Osteocyte (in vitro differentiated cells): ENCODE measurements at regions not wholly inside any gene's neighbourhood (a gene's known extent, or its start where the extent isn't known, plus 50 kb on each side); places are given as distances from the start of the nearest gene placed in this dataset.

Experiments used
- DNase-seq: peaks from one replicate; pipeline ENCODE4 v3.0.0; 2021; ENCODE audit warnings: mixed read lengths; ENCODE audit not compliant: unreplicated experiment; ENCODE audit errors: extremely low spot score
- H3K27ac Mint-ChIP-seq: one replicate; pipeline ENCODE4 v1.8.0; 2021; ENCODE audit warnings: mild to moderate bottlenecking, mixed read lengths; ENCODE audit not compliant: unreplicated experiment
- H3K27me3 Mint-ChIP-seq: one replicate; pipeline ENCODE4 v1.8.0; 2021; ENCODE audit warnings: mixed read lengths; ENCODE audit not compliant: unreplicated experiment
- H3K36me3 Mint-ChIP-seq: one replicate; pipeline ENCODE4 v1.8.0; 2021; ENCODE audit warnings: mixed read lengths; ENCODE audit not compliant: unreplicated experiment
- H3K4me1 Mint-ChIP-seq: one replicate; pipeline ENCODE4 v1.8.0; 2021; ENCODE audit warnings: mixed read lengths; ENCODE audit not compliant: unreplicated experiment
- H3K4me3 Mint-ChIP-seq: one replicate; pipeline ENCODE4 v1.8.0; 2021; ENCODE audit warnings: mild to moderate bottlenecking, moderate library complexity, mixed read lengths; ENCODE audit not compliant: unreplicated experiment
- H3K9me3 Mint-ChIP-seq: one replicate; pipeline ENCODE4 v1.8.0; 2021; ENCODE audit warnings: mixed read lengths; ENCODE audit not compliant: unreplicated experiment
- CTCF ChIP-seq: fragments of 200-600 bp; sonication (generic); IDR thresholded peaks from 2 replicates; pipeline ENCODE4 v1.5.0; 2021; ENCODE audit warnings: antibody characterized with exemption, mild to moderate bottlenecking, moderate library complexity

- H3K27me3 Mint-ChIP-seq, result no peaks in the 10 kb centered on the region
- no peaks in the 10 kb centered on the region for H3K36me3 Mint-ChIP-seq
- DNase-seq, result no peak
- H3K9me3 Mint-ChIP-seq, result no peaks in the 10 kb centered on the region
- peaks cover 1% of the 10 kb centered on the region for H3K4me1 Mint-ChIP-seq
- H3K27ac Mint-ChIP-seq, result no peak overlapping the region
- TF ChIP-seq CTCF, result no peak
- H3K4me3 Mint-ChIP-seq, result no peak overlapping the region
Measured at GRCh38 chr1:78799926-78800325, 150.3 kb downstream of the IFI44 start.

GRCh38 chr1:78814176-78814575 lies 164.5 kb downstream of the IFI44 start:
- H3K4me1 Mint-ChIP-seq, result peaks cover 15% of the 10 kb centered on the region
- TF ChIP-seq CTCF, result no peak
- no peaks in the 10 kb centered on the region for H3K27me3 Mint-ChIP-seq
- H3K9me3 Mint-ChIP-seq, result no peaks in the 10 kb centered on the region
- no peak overlapping the region for H3K27ac Mint-ChIP-seq
- H3K36me3 Mint-ChIP-seq, result no peaks in the 10 kb centered on the region
- H3K4me3 Mint-ChIP-seq, result no peak overlapping the region
- DNase-seq, result no peak

DNA sequence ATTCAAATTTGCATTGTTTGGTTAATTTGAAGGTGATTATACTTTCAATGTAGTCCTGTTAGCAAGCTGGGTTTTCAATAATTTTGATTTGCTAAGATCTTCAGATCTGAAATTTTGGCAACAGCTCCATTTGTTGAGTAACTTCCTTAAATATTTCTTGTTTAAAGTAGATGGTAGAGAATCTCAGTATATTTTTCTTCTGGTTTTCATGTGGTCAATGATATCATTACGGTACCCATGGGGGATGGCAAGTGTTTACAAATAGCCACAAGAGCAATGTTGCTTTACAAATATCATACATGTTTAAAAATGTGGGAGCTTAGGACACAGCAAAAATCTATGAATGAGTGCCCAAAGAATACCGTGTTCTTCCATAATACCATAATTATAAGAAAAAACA lies 175.9 kb downstream of the IFI44 start:
- H3K27ac Mint-ChIP-seq, result no peak overlapping the region
- H3K27me3 Mint-ChIP-seq, result no peaks in the 10 kb centered on the region
- H3K4me3 Mint-ChIP-seq, result no peak overlapping the region
- H3K36me3 Mint-ChIP-seq, result no peaks in the 10 kb centered on the region
- peaks cover 7% of the 10 kb centered on the region for H3K4me1 Mint-ChIP-seq
- no peak for TF ChIP-seq CTCF
- no peak for DNase-seq
- peaks cover 6% of the 10 kb centered on the region for H3K9me3 Mint-ChIP-seq

DNA sequence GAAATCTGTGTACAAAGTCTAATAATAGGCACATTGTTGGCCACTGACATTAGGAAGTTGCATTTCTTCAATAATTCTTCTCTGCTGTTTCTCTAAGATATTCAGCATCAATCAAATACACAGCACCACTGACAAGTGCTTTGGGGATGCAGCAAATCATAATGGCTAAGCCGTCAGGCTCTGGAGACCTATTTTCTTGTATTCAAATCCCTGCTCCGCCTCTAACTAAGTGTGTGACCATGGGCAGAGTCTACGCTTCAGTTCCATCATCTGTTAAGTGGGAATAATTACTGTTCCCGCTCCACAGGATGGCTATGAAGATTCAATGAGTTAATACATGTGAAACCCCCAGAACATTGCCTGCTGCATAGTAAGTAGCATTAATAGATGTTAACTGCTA lies 176.9 kb downstream of the ADGRL4 start:
- H3K4me1 Mint-ChIP-seq, result peaks cover 45% of the 10 kb centered on the region
- H3K9me3 Mint-ChIP-seq, result no peaks in the 10 kb centered on the region
- no peaks in the 10 kb centered on the region for H3K27me3 Mint-ChIP-seq
- peaks cover 2% of the 10 kb centered on the region for H3K36me3 Mint-ChIP-seq
- DNase-seq, result no peak
- no peak for TF ChIP-seq CTCF
- H3K27ac Mint-ChIP-seq, result no peak overlapping the region
- H3K4me3 Mint-ChIP-seq, result no peak overlapping the region

DNA sequence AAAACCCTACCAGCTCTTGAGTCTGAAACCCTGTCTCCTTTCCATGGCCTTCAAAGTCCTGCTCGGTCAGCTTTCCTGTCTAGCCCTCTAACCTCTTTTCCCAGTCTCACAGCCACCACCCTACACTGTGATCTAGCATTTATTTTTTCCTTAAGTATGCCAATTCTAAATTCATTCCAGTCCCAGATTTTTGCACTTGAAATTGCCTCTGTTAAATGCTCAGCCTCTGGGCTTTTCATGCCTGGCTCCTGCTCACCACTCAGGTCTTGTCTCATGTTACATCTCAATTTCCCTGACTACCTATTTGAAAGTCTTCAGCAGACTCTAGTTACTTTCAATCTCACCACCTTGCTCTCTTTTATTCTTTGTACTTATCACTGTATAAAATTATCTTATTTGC lies 176.2 kb downstream of the ADGRL4 start:
- Mint-ChIP-seq H3K36me3 (peaks cover 2% of the 10 kb centered on the region), H3K27ac (peak overlapping the region; percentile 62), H3K4me1 (peaks cover 45% of the 10 kb centered on the region), H3K9me3 (no peaks in the 10 kb centered on the region), H3K4me3 (no peak overlapping the region), H3K27me3 (no peaks in the 10 kb centered on the region)
- no peak for TF ChIP-seq CTCF
- no peak for DNase-seq
